ENCODE measurements at regions not wholly inside any gene's neighbourhood (a gene's known extent, or its start where the extent isn't known, plus 50 kb on each side); places are given as distances from the start of the nearest gene placed in this dataset.
"Not testable (repeated sequence)": the region's sequence is repeated elsewhere in the genome, so short reads cannot be mapped to it uniquely, and the experiment has no call there.

GRCh38 chrX:63458981-63459380, 107.8 kb upstream of the SPIN4 start:
- DNase-seq: no peak

- no peak for DNase-seq
Observed at GRCh38 chrX:63453571-63453970, 102.4 kb upstream of the SPIN4 start.

GRCh38 chrX:63441717-63442116, 90.6 kb upstream of the SPIN4 start:
- DNase-seq: no peak

GRCh38 chrX:63439580-63439979, 88.4 kb upstream of the SPIN4 start:
- no peak for DNase-seq

- DNase-seq: no peak
Observed at GRCh38 chrX:63436865-63437264, 85.7 kb upstream of the SPIN4 start.

- DNase-seq: no peak
Observed at GRCh38 chrX:63434665-63435064, 83.5 kb upstream of the SPIN4 start.

GRCh38 chrX:63434206-63434605, 83.1 kb upstream of the SPIN4 start:
- DNase-seq: no peak

- DNase-seq: no peak
Observed at GRCh38 chrX:63430026-63430425, 78.9 kb upstream of the SPIN4 start.

GRCh38 chrX:63428348-63428747, 77.2 kb upstream of the SPIN4 start:
- DNase-seq: no peak

- DNase-seq: no peak
Observed at GRCh38 chrX:63426519-63426918, 75.4 kb upstream of the SPIN4 start.

- no peak for DNase-seq
Observed at GRCh38 chrX:63424063-63424462, 72.9 kb upstream of the SPIN4 start.

- DNase-seq: no peak
Observed at GRCh38 chrX:63421411-63421810, 70.3 kb upstream of the SPIN4 start.

- no peak for DNase-seq
Observed at GRCh38 chrX:63418211-63418610, 67.1 kb upstream of the SPIN4 start.

GRCh38 chrX:63417649-63418048, 66.5 kb upstream of the SPIN4 start:
- no peak for DNase-seq

GRCh38 chrX:63409934-63410333, 58.8 kb upstream of the SPIN4 start:
- not testable (repeated sequence) for DNase-seq

- DNase-seq: no peak
Observed at GRCh38 chrX:63408050-63408449, 56.9 kb upstream of the SPIN4 start.

GRCh38 chrX:63404332-63404731, 53.2 kb upstream of the SPIN4 start:
- DNase-seq: no peak

- DNase-seq: no peak
Observed at GRCh38 chrX:63402106-63402505, 51.0 kb upstream of the SPIN4 start.

All from effector CD8-positive, alpha-beta T cell (primary cell).